Non-pigmented ciliary epithelial cell (primary cell): ENCODE measurements at regions not wholly inside any gene's neighbourhood (a gene's known extent, or its start where the extent isn't known, plus 50 kb on each side); places are given as distances from the start of the nearest gene placed in this dataset.
"Not testable (repeated sequence)": the region's sequence is repeated elsewhere in the genome, so short reads cannot be mapped to it uniquely, and the experiment has no call there.

Experiments
- DNase-seq: peaks from one replicate; pipeline ENCODE4 v3.0.0-alpha.2; 2010; ENCODE audit warnings: low read depth

GRCh38 chr5:135157421-135158313 is 123.6 kb upstream of the PITX1 start:
- DNase-seq: no peak

GRCh38 chr5:135156715-135157404 is 122.8 kb upstream of the PITX1 start:
- DNase-seq: no peak

GRCh38 chr5:135156337-135156714 is 122.3 kb upstream of the PITX1 start:
- no peak for DNase-seq

- DNase-seq: no peak
Observed at GRCh38 chr5:135155616-135156214, 121.7 kb upstream of the PITX1 start.

GRCh38 chr5:135154961-135155360 is 120.9 kb upstream of the PITX1 start:
- DNase-seq: no peak

GRCh38 chr5:135154197-135154596 is 120.2 kb upstream of the PITX1 start:
- DNase-seq: no peak

GRCh38 chr5:135153661-135154060 is 119.6 kb upstream of the PITX1 start:
- DNase-seq: no peak

GRCh38 chr5:135153259-135153658 is 119.2 kb upstream of the PITX1 start:
- no peak for DNase-seq

- DNase-seq: not testable (repeated sequence)
Observed at GRCh38 chr5:135151660-135152059, 117.6 kb upstream of the PITX1 start.

GRCh38 chr5:135151256-135151655 is 117.2 kb upstream of the PITX1 start:
- no peak for DNase-seq

GRCh38 chr5:135150767-135151166 is 116.7 kb upstream of the PITX1 start:
- no peak for DNase-seq

- DNase-seq: no peak
Observed at GRCh38 chr5:135149956-135150723, 116.1 kb upstream of the PITX1 start.

GRCh38 chr5:135149229-135149955 is 115.4 kb upstream of the PITX1 start:
- DNase-seq: no peak

- no peak for DNase-seq
Observed at GRCh38 chr5:135147294-135148090, 113.5 kb upstream of the PITX1 start.

GRCh38 chr5:135145985-135146384 is 112.0 kb upstream of the PITX1 start:
- no peak for DNase-seq

- not testable (repeated sequence) for DNase-seq
Observed at GRCh38 chr5:135143682-135144081, 109.7 kb upstream of the PITX1 start.

GRCh38 chr5:135141303-135142268 is 107.6 kb upstream of the PITX1 start:
- DNase-seq: no peak

- DNase-seq: no peak
Observed at GRCh38 chr5:135140446-135141204, 106.6 kb upstream of the PITX1 start.
